ENCODE measurements at regions not wholly inside any gene's neighbourhood (a gene's known extent, or its start where the extent isn't known, plus 50 kb on each side); places are given as distances from the start of the nearest gene placed in this dataset.

- Histone ChIP-seq H3K4me1 (ENCODE audit: control insufficient read depth, extremely low read depth, insufficient read depth, low read length) (peaks cover under 1% of the 10 kb centered on the region), H3K27ac (ENCODE audit: control insufficient read depth, insufficient read depth, low read length) (no peak overlapping the region), H3K36me3 (ENCODE audit: control insufficient read depth in 2 of 2, extremely low read depth in 1 of 2, insufficient read depth in 2 of 2, low read length in 2 of 2) (no peaks in the 10 kb centered on the region), H3K9me1 (ENCODE audit: control insufficient read depth, extremely low read depth, insufficient read depth, low read length) (no peaks in the 10 kb centered on the region), H3K27me3 (ENCODE audit: control insufficient read depth, extremely low read depth, insufficient read depth, low read length) (no peaks in the 10 kb centered on the region), H3K9me3 (ENCODE audit: control insufficient read depth, low read depth, low read length) (no peaks in the 10 kb centered on the region), H3K79me2 (ENCODE audit: control insufficient read depth, insufficient read depth, low read length) (no peaks in the 10 kb centered on the region), H3K4me3 (ENCODE audit: control insufficient read depth in 2 of 3, extremely low read depth in 1 of 3, insufficient read depth in 2 of 3, low read depth in 1 of 3, low read length in 3 of 3) (no peak overlapping the region), H4K20me1 (ENCODE audit: control insufficient read depth, extremely low read depth, insufficient read depth, low read length) (no peaks in the 10 kb centered on the region), H3K4me2 (ENCODE audit: control insufficient read depth, extremely low read depth, insufficient read depth, low read depth, low read length) (no peak overlapping the region), H2AFZ (ENCODE audit: control insufficient read depth, low read length) (no peak overlapping the region), H3K9ac (ENCODE audit: control insufficient read depth, extremely low read depth, insufficient read depth, low read length) (no peak overlapping the region)
- FAIRE-seq (no peak), DNase-seq (ENCODE audit: low read depth, low spot score) (no peak)
- dilution Hi-C loops (cut with MboI; ENCODE audit: extremely low pct_ligation_motif_present, low sequenced_read_pairs), result no loop called here
- no peak for TF ChIP-seq CTCF (optimal IDR thresholded peaks at IDR 0.05 in 1 of 3, IDR thresholded peaks at IDR 0.05 in 1 of 3, conservative IDR thresholded peaks at IDR 0.05 in 1 of 3; ENCODE audit: extremely low read depth in 1 of 3, insufficient read depth in 2 of 3, low read length in 3 of 3)
- no peak for TF ChIP-seq EZH2 (IDR thresholded peaks at IDR 0.05; ENCODE audit: low read length)
These were observed 70.2 kb downstream of the ZNF608 start for GRCh38 chr5:124675931-124676846.

GRCh38 chr5:124671193-124671592, 75.2 kb downstream of the ZNF608 start:
- no peaks in the 10 kb centered on the region for H3K79me2 ChIP-seq (ENCODE audit: control insufficient read depth, insufficient read depth, low read length)
- no peak overlapping the region for H3K4me2 ChIP-seq (ENCODE audit: control insufficient read depth, extremely low read depth, insufficient read depth, low read depth, low read length)
- no peak for DNase-seq (ENCODE audit: low read depth, low spot score)
- no peak for FAIRE-seq
- H3K4me3 ChIP-seq (ENCODE audit: control insufficient read depth in 2 of 3, extremely low read depth in 1 of 3, insufficient read depth in 2 of 3, low read depth in 1 of 3, low read length in 3 of 3), result no peak overlapping the region
- H3K27me3 ChIP-seq (ENCODE audit: control insufficient read depth, extremely low read depth, insufficient read depth, low read length), result no peaks in the 10 kb centered on the region
- H4K20me1 ChIP-seq (ENCODE audit: control insufficient read depth, extremely low read depth, insufficient read depth, low read length), result no peaks in the 10 kb centered on the region
- H3K9ac ChIP-seq (ENCODE audit: control insufficient read depth, extremely low read depth, insufficient read depth, low read length), result no peak overlapping the region
- dilution Hi-C loops (cut with MboI; ENCODE audit: extremely low pct_ligation_motif_present, low sequenced_read_pairs), result no loop called here
- H3K9me3 ChIP-seq (ENCODE audit: control insufficient read depth, low read depth, low read length), result no peaks in the 10 kb centered on the region
- TF ChIP-seq EZH2 (IDR thresholded peaks at IDR 0.05; ENCODE audit: low read length) (no peak), CTCF (optimal IDR thresholded peaks at IDR 0.05 in 1 of 3, IDR thresholded peaks at IDR 0.05 in 1 of 3, conservative IDR thresholded peaks at IDR 0.05 in 1 of 3; ENCODE audit: extremely low read depth in 1 of 3, insufficient read depth in 2 of 3, low read length in 3 of 3) (no peak)
- H3K36me3 ChIP-seq (ENCODE audit: control insufficient read depth in 2 of 2, extremely low read depth in 1 of 2, insufficient read depth in 2 of 2, low read length in 2 of 2), result no peaks in the 10 kb centered on the region
- H3K9me1 ChIP-seq (ENCODE audit: control insufficient read depth, extremely low read depth, insufficient read depth, low read length), result no peaks in the 10 kb centered on the region
- peaks cover 11% of the 10 kb centered on the region for H3K4me1 ChIP-seq (ENCODE audit: control insufficient read depth, extremely low read depth, insufficient read depth, low read length)
- no peak overlapping the region for H3K27ac ChIP-seq (ENCODE audit: control insufficient read depth, insufficient read depth, low read length)
- H2AFZ ChIP-seq (ENCODE audit: control insufficient read depth, low read length), result no peak overlapping the region

Data from keratinocyte (primary cell).